ENCODE measurements at regions not wholly inside any gene's neighbourhood (a gene's known extent, or its start where the extent isn't known, plus 50 kb on each side); places are given as distances from the start of the nearest gene placed in this dataset.
A peak's percentile ranks its signal among the peaks of the same experiment; 100 is the strongest.

- Histone ChIP-seq H3K36me3 (ENCODE audit: control insufficient read depth, insufficient read depth, low read length) (no peaks in the 10 kb centered on the region), H4K8ac (ENCODE audit: low read depth, low read length) (no peak overlapping the region), H2AK5ac (ENCODE audit: low read length) (no peak overlapping the region), H3K79me1 (ENCODE audit: low read length) (no peaks in the 10 kb centered on the region), H3K27ac (ENCODE audit: low read depth, low read length) (no peak overlapping the region), H2BK15ac (replicated peaks; ENCODE audit: low read depth) (no peak overlapping the region), H2BK5ac (ENCODE audit: low read length) (no peak overlapping the region), H3K4me1 (ENCODE audit: control insufficient read depth, low read depth, low read length) (no peaks in the 10 kb centered on the region), H3K4ac (ENCODE audit: low read depth, low read length) (no peak overlapping the region), H3K23ac (ENCODE audit: low read length) (no peak overlapping the region), H3K9ac (ENCODE audit: low read length) (no peak overlapping the region), H3K27me3 (ENCODE audit: insufficient read depth, low read length, poor library complexity) (no peaks in the 10 kb centered on the region), H3K79me2 (ENCODE audit: control insufficient read depth, insufficient read depth, low read length) (no peaks in the 10 kb centered on the region), H3K4me3 (ENCODE audit: low read length) (no peak overlapping the region), H3K56ac (ENCODE audit: low read length) (no peak overlapping the region), H2BK120ac (ENCODE audit: low read depth, low read length) (no peak overlapping the region), H4K5ac (ENCODE audit: low read length) (no peak overlapping the region), H3K4me2 (ENCODE audit: low read length) (no peak overlapping the region), H3K18ac (ENCODE audit: low read length) (no peak overlapping the region)
- no peak for DNase-seq
- WGBS (ENCODE audit: extremely low coverage, insufficient coverage, low lambda C conversion rate) = no CpG with 5 or more reads among the region's 1 CpG
These were observed 160.4 kb upstream of the GULP1 start for GRCh38 chr2:188131281-188131680.

GRCh38 chr2:188132385-188132784, 159.3 kb upstream of the GULP1 start:
- Histone ChIP-seq H3K9ac (ENCODE audit: low read length) (no peak overlapping the region), H3K27ac (ENCODE audit: low read depth, low read length) (no peak overlapping the region), H3K36me3 (ENCODE audit: control insufficient read depth, insufficient read depth, low read length) (no peaks in the 10 kb centered on the region), H4K8ac (ENCODE audit: low read depth, low read length) (no peak overlapping the region), H3K79me1 (ENCODE audit: low read length) (no peaks in the 10 kb centered on the region), H3K23ac (ENCODE audit: low read length) (no peak overlapping the region), H4K5ac (ENCODE audit: low read length) (no peak overlapping the region), H3K27me3 (ENCODE audit: insufficient read depth, low read length, poor library complexity) (no peaks in the 10 kb centered on the region), H3K4me3 (ENCODE audit: low read length) (no peak overlapping the region), H3K18ac (ENCODE audit: low read length) (no peak overlapping the region), H2AK5ac (ENCODE audit: low read length) (no peak overlapping the region), H2BK5ac (ENCODE audit: low read length) (no peak overlapping the region), H2BK120ac (ENCODE audit: low read depth, low read length) (no peak overlapping the region), H3K4me2 (ENCODE audit: low read length) (no peak overlapping the region), H3K56ac (ENCODE audit: low read length) (no peak overlapping the region), H3K4ac (ENCODE audit: low read depth, low read length) (no peak overlapping the region), H3K4me1 (ENCODE audit: control insufficient read depth, low read depth, low read length) (no peaks in the 10 kb centered on the region), H3K79me2 (ENCODE audit: control insufficient read depth, insufficient read depth, low read length) (no peaks in the 10 kb centered on the region), H2BK15ac (replicated peaks; ENCODE audit: low read depth) (no peak overlapping the region)
- WGBS (ENCODE audit: extremely low coverage, insufficient coverage, low lambda C conversion rate) = no CpG with 5 or more reads among the region's 5 CpGs
- no peak for DNase-seq

GRCh38 chr2:188134241-188134640, 157.4 kb upstream of the GULP1 start:
- Histone ChIP-seq H3K4me2 (ENCODE audit: low read length) (no peak overlapping the region), H3K4me3 (ENCODE audit: low read length) (no peak overlapping the region), H2BK5ac (ENCODE audit: low read length) (no peak overlapping the region), H4K8ac (ENCODE audit: low read depth, low read length) (no peak overlapping the region), H2BK120ac (ENCODE audit: low read depth, low read length) (no peak overlapping the region), H3K18ac (ENCODE audit: low read length) (no peak overlapping the region), H3K4me1 (ENCODE audit: control insufficient read depth, low read depth, low read length) (no peaks in the 10 kb centered on the region), H3K23ac (ENCODE audit: low read length) (no peak overlapping the region), H2BK15ac (replicated peaks; ENCODE audit: low read depth) (no peak overlapping the region), H3K36me3 (ENCODE audit: control insufficient read depth, insufficient read depth, low read length) (no peaks in the 10 kb centered on the region), H3K79me2 (ENCODE audit: control insufficient read depth, insufficient read depth, low read length) (no peaks in the 10 kb centered on the region), H3K27ac (ENCODE audit: low read depth, low read length) (no peak overlapping the region), H2AK5ac (ENCODE audit: low read length) (no peak overlapping the region), H4K5ac (ENCODE audit: low read length) (no peak overlapping the region), H3K56ac (ENCODE audit: low read length) (no peak overlapping the region), H3K4ac (ENCODE audit: low read depth, low read length) (no peak overlapping the region), H3K27me3 (ENCODE audit: insufficient read depth, low read length, poor library complexity) (no peaks in the 10 kb centered on the region), H3K9ac (ENCODE audit: low read length) (no peak overlapping the region), H3K79me1 (ENCODE audit: low read length) (no peaks in the 10 kb centered on the region)
- no CpG with 5 or more reads among the region's 1 CpG for WGBS (ENCODE audit: extremely low coverage, insufficient coverage, low lambda C conversion rate)
- no peak for DNase-seq

- Histone ChIP-seq H3K9ac (ENCODE audit: low read length) (no peak overlapping the region), H3K4me1 (ENCODE audit: control insufficient read depth, low read depth, low read length) (no peaks in the 10 kb centered on the region), H3K56ac (ENCODE audit: low read length) (no peak overlapping the region), H2BK5ac (ENCODE audit: low read length) (no peak overlapping the region), H4K8ac (ENCODE audit: low read depth, low read length) (no peak overlapping the region), H3K4me3 (ENCODE audit: low read length) (no peak overlapping the region), H3K23ac (ENCODE audit: low read length) (no peak overlapping the region), H3K79me2 (ENCODE audit: control insufficient read depth, insufficient read depth, low read length) (no peaks in the 10 kb centered on the region), H3K36me3 (ENCODE audit: control insufficient read depth, insufficient read depth, low read length) (no peaks in the 10 kb centered on the region), H3K4ac (ENCODE audit: low read depth, low read length) (no peak overlapping the region), H3K79me1 (ENCODE audit: low read length) (no peaks in the 10 kb centered on the region), H3K18ac (ENCODE audit: low read length) (no peak overlapping the region), H4K5ac (ENCODE audit: low read length) (no peak overlapping the region), H2AK5ac (ENCODE audit: low read length) (no peak overlapping the region), H2BK15ac (replicated peaks; ENCODE audit: low read depth) (no peak overlapping the region), H3K27me3 (ENCODE audit: insufficient read depth, low read length, poor library complexity) (no peaks in the 10 kb centered on the region), H3K27ac (ENCODE audit: low read depth, low read length) (no peak overlapping the region), H2BK120ac (ENCODE audit: low read depth, low read length) (no peak overlapping the region), H3K4me2 (ENCODE audit: low read length) (no peak overlapping the region)
- no peak for DNase-seq
These were observed 153.4 kb upstream of the GULP1 start for GRCh38 chr2:188138313-188138712.

GRCh38 chr2:188142088-188142487, 149.6 kb upstream of the GULP1 start:
- no peak overlapping the region for H2BK15ac ChIP-seq (replicated peaks; ENCODE audit: low read depth)

GRCh38 chr2:188142636-188143295, 148.9 kb upstream of the GULP1 start:
- Histone ChIP-seq H4K5ac (ENCODE audit: low read length) (no peak overlapping the region), H3K4ac (ENCODE audit: low read depth, low read length) (no peak overlapping the region), H3K79me1 (ENCODE audit: low read length) (no peaks in the 10 kb centered on the region), H3K9ac (ENCODE audit: low read length) (no peak overlapping the region), H3K4me1 (ENCODE audit: control insufficient read depth, low read depth, low read length) (peaks cover 1% of the 10 kb centered on the region), H3K4me3 (ENCODE audit: low read length) (no peak overlapping the region), H4K8ac (ENCODE audit: low read depth, low read length) (no peak overlapping the region), H3K23ac (ENCODE audit: low read length) (no peak overlapping the region), H2BK15ac (replicated peaks; ENCODE audit: low read depth) (no peak overlapping the region), H3K27me3 (ENCODE audit: insufficient read depth, low read length, poor library complexity) (no peaks in the 10 kb centered on the region), H2BK5ac (ENCODE audit: low read length) (no peak overlapping the region), H3K4me2 (ENCODE audit: low read length) (no peak overlapping the region), H3K56ac (ENCODE audit: low read length) (no peak overlapping the region), H2BK120ac (ENCODE audit: low read depth, low read length) (no peak overlapping the region), H3K18ac (ENCODE audit: low read length) (no peak overlapping the region), H3K27ac (ENCODE audit: low read depth, low read length) (no peak overlapping the region), H2AK5ac (ENCODE audit: low read length) (no peak overlapping the region), H3K36me3 (ENCODE audit: control insufficient read depth, insufficient read depth, low read length) (no peaks in the 10 kb centered on the region), H3K79me2 (ENCODE audit: control insufficient read depth, insufficient read depth, low read length) (no peaks in the 10 kb centered on the region)
- no CpG with 5 or more reads among the region's 3 CpGs for WGBS (ENCODE audit: extremely low coverage, insufficient coverage, low lambda C conversion rate)
- peak; percentile 34 for DNase-seq

More at GRCh38 chr2:188142088-188142487, 149.6 kb upstream of the GULP1 start:
- no peak overlapping the region for H2BK5ac ChIP-seq (ENCODE audit: low read length)
- H3K27me3 ChIP-seq (ENCODE audit: insufficient read depth, low read length, poor library complexity) = no peaks in the 10 kb centered on the region
- H4K8ac ChIP-seq (ENCODE audit: low read depth, low read length) = no peak overlapping the region
- no peak overlapping the region for H2AK5ac ChIP-seq (ENCODE audit: low read length)
- H3K18ac ChIP-seq (ENCODE audit: low read length) = no peak overlapping the region
- H3K27ac ChIP-seq (ENCODE audit: low read depth, low read length) = no peak overlapping the region
- peaks cover 1% of the 10 kb centered on the region for H3K4me1 ChIP-seq (ENCODE audit: control insufficient read depth, low read depth, low read length)
- H2BK120ac ChIP-seq (ENCODE audit: low read depth, low read length) = no peak overlapping the region
- no peaks in the 10 kb centered on the region for H3K36me3 ChIP-seq (ENCODE audit: control insufficient read depth, insufficient read depth, low read length)
- H3K4ac ChIP-seq (ENCODE audit: low read depth, low read length) = no peak overlapping the region
- no peaks in the 10 kb centered on the region for H3K79me2 ChIP-seq (ENCODE audit: control insufficient read depth, insufficient read depth, low read length)
- DNase-seq = no peak
- H3K4me3 ChIP-seq (ENCODE audit: low read length) = no peak overlapping the region
- H3K9ac ChIP-seq (ENCODE audit: low read length) = no peak overlapping the region
- H4K5ac ChIP-seq (ENCODE audit: low read length) = no peak overlapping the region
- H3K79me1 ChIP-seq (ENCODE audit: low read length) = no peaks in the 10 kb centered on the region
- no peak overlapping the region for H3K23ac ChIP-seq (ENCODE audit: low read length)
- no peak overlapping the region for H3K4me2 ChIP-seq (ENCODE audit: low read length)
- H3K56ac ChIP-seq (ENCODE audit: low read length) = no peak overlapping the region
